MM.1S (cell line): ENCODE measurements at regions not wholly inside any gene's neighbourhood (a gene's known extent, or its start where the extent isn't known, plus 50 kb on each side); places are given as distances from the start of the nearest gene placed in this dataset.

Source experiments
- DNase-seq: peaks from one replicate; pipeline ENCODE4 v3.0.0-alpha.2; 2015
- H2AFZ ChIP-seq: fragments of 300-600 bp; sonication (generic); 2 replicates; pipeline ENCODE4 v1.6.0; 2016; ENCODE audit warnings: antibody characterized with exemption, low read length
- H3F3A ChIP-seq: fragments of 300-600 bp; sonication (generic); 2 replicates; pipeline ENCODE4 v1.6.1; 2016; ENCODE audit warnings: mild to moderate bottlenecking, antibody characterized with exemption, low read length, moderate library complexity, mixed read lengths; ENCODE audit not compliant: insufficient read depth
- H3K27ac ChIP-seq: fragments of 300-600 bp; sonication (generic); 2 replicates; pipeline ENCODE4 v1.5.1; 2016; ENCODE audit warnings: mild to moderate bottlenecking, low read length
- H3K27me3 ChIP-seq: fragments of 300-600 bp; sonication (generic); replicated peaks from 2 replicates; pipeline ENCODE4 v1.6.0; 2016; ENCODE audit warnings: low read length; ENCODE audit not compliant: insufficient read depth
- H3K36me3 ChIP-seq: fragments of 300-600 bp; sonication (generic); replicated peaks from 2 replicates; pipeline ENCODE4 v1.6.1; 2016; ENCODE audit warnings: mild to moderate bottlenecking, low read length, mixed read lengths; ENCODE audit not compliant: insufficient read depth
- H3K4me1 ChIP-seq: fragments of 300-600 bp; sonication (generic); 2 replicates; pipeline ENCODE4 v1.6.1; 2016; ENCODE audit warnings: low read length, mixed read lengths
- H3K4me2 ChIP-seq: fragments of 300-600 bp; sonication (generic); 2 replicates; pipeline ENCODE4 v1.6.0; 2016; ENCODE audit warnings: low read depth, low read length
- H3K4me3 ChIP-seq: fragments of 300-600 bp; sonication (generic); 2 replicates; pipeline ENCODE4 v1.5.1; 2016; ENCODE audit warnings: low read length, mixed read lengths
- H3K79me2 ChIP-seq: fragments of 300-600 bp; sonication (generic); 2 replicates; pipeline ENCODE4 v1.6.1; 2016; ENCODE audit warnings: mixed run types, low read length, mixed read lengths
- H3K9ac ChIP-seq: fragments of 300-600 bp; sonication (generic); 2 replicates; pipeline ENCODE4 v1.6.1; 2016; ENCODE audit warnings: low read length, mixed read lengths
- H3K9me2 ChIP-seq: fragments of 300-600 bp; sonication (generic); replicated peaks from 2 replicates; pipeline ENCODE4 v1.6.1; 2016; ENCODE audit warnings: mild to moderate bottlenecking, low read length, mixed read lengths; ENCODE audit not compliant: insufficient read depth
- H3K9me3 ChIP-seq: fragments of 300-600 bp; sonication (generic); replicated peaks from 2 replicates; pipeline ENCODE4 v1.6.1; 2016; ENCODE audit warnings: mild to moderate bottlenecking, low read length, mixed read lengths; ENCODE audit not compliant: insufficient read depth
- H4K20me1 ChIP-seq: fragments of 300-600 bp; sonication (generic); 2 replicates; pipeline ENCODE4 v1.6.1; 2016; ENCODE audit warnings: mild to moderate bottlenecking, low read length, moderate library complexity, mixed read lengths; ENCODE audit not compliant: insufficient read depth
- CTCF ChIP-seq: fragments of 300-600 bp; sonication (generic); IDR thresholded peaks from 2 replicates; pipeline ENCODE4 v1.5.1; 2016; ENCODE audit warnings: antibody characterized with exemption, low read length, mixed read lengths
- EZH2 ChIP-seq: fragments of 300-600 bp; sonication (generic); optimal IDR thresholded peaks from 2 replicates; pipeline ENCODE3; 2017; ENCODE audit warnings: low read depth, mild to moderate bottlenecking, antibody characterized with exemption, low read length, mixed read lengths
- EZH2phosphoT487 ChIP-seq: fragments of 300-600 bp; sonication (generic); IDR thresholded peaks from 2 replicates; pipeline ENCODE4 v1.6.1; 2018; ENCODE audit warnings: antibody characterized with exemption, low read length

GRCh38 chr6:86728976-86729375 lies 208.4 kb upstream of the HTR1E start:
- no peaks in the 10 kb centered on the region for H3F3A ChIP-seq
- no peak overlapping the region for H3K27ac ChIP-seq
- H3K9me3 ChIP-seq = no peaks in the 10 kb centered on the region
- no peak overlapping the region for H3K4me3 ChIP-seq
- no peak overlapping the region for H3K9ac ChIP-seq
- H3K27me3 ChIP-seq = no peaks in the 10 kb centered on the region
- no peaks in the 10 kb centered on the region for H3K9me2 ChIP-seq
- H2AFZ ChIP-seq = no peak overlapping the region
- no peaks in the 10 kb centered on the region for H4K20me1 ChIP-seq
- H3K4me1 ChIP-seq = no peaks in the 10 kb centered on the region
- DNase-seq = no peak
- TF ChIP-seq EZH2 (no peak), CTCF (no peak), EZH2phosphoT487 (no peak)
- no peaks in the 10 kb centered on the region for H3K79me2 ChIP-seq
- no peak overlapping the region for H3K4me2 ChIP-seq
- H3K36me3 ChIP-seq = no peaks in the 10 kb centered on the region

- Histone ChIP-seq H3F3A (no peaks in the 10 kb centered on the region), H3K9ac (no peak overlapping the region), H3K4me3 (no peak overlapping the region), H3K36me3 (no peaks in the 10 kb centered on the region), H3K27ac (no peak overlapping the region), H3K9me3 (no peaks in the 10 kb centered on the region), H3K79me2 (no peaks in the 10 kb centered on the region), H3K9me2 (no peaks in the 10 kb centered on the region), H3K4me1 (no peaks in the 10 kb centered on the region), H2AFZ (no peak overlapping the region), H3K27me3 (no peaks in the 10 kb centered on the region), H3K4me2 (no peak overlapping the region), H4K20me1 (no peaks in the 10 kb centered on the region)
- TF ChIP-seq EZH2 (no peak), CTCF (no peak), EZH2phosphoT487 (no peak)
- no peak for DNase-seq
These were observed 212.6 kb upstream of the HTR1E start for GRCh38 chr6:86724695-86725094.

GRCh38 chr6:86723729-86724128 lies 213.6 kb upstream of the HTR1E start:
- no peak overlapping the region for H3K9ac ChIP-seq
- H3F3A ChIP-seq = no peaks in the 10 kb centered on the region
- no peak overlapping the region for H2AFZ ChIP-seq
- H3K4me3 ChIP-seq = no peak overlapping the region
- H3K4me2 ChIP-seq = no peak overlapping the region
- H3K9me3 ChIP-seq = no peaks in the 10 kb centered on the region
- H3K27ac ChIP-seq = no peak overlapping the region
- no peaks in the 10 kb centered on the region for H4K20me1 ChIP-seq
- H3K36me3 ChIP-seq = no peaks in the 10 kb centered on the region
- no peaks in the 10 kb centered on the region for H3K9me2 ChIP-seq
- H3K27me3 ChIP-seq = no peaks in the 10 kb centered on the region
- DNase-seq = no peak
- no peaks in the 10 kb centered on the region for H3K79me2 ChIP-seq
- H3K4me1 ChIP-seq = no peaks in the 10 kb centered on the region
- TF ChIP-seq EZH2phosphoT487 = no peak

- H4K20me1 ChIP-seq = no peaks in the 10 kb centered on the region
- no peaks in the 10 kb centered on the region for H3K4me1 ChIP-seq
- H3K9me3 ChIP-seq = no peaks in the 10 kb centered on the region
- no peaks in the 10 kb centered on the region for H3K27me3 ChIP-seq
- H3K79me2 ChIP-seq = no peaks in the 10 kb centered on the region
- TF ChIP-seq CTCF (no peak), EZH2 (no peak), EZH2phosphoT487 (no peak)
- H3K4me3 ChIP-seq = no peak overlapping the region
- H3K9me2 ChIP-seq = no peaks in the 10 kb centered on the region
- no peak overlapping the region for H3K27ac ChIP-seq
- H3K4me2 ChIP-seq = no peak overlapping the region
- H3K9ac ChIP-seq = no peak overlapping the region
- no peaks in the 10 kb centered on the region for H3F3A ChIP-seq
- H3K36me3 ChIP-seq = no peaks in the 10 kb centered on the region
- no peak overlapping the region for H2AFZ ChIP-seq
- DNase-seq = no peak
These were observed 214.2 kb upstream of the HTR1E start for GRCh38 chr6:86723151-86723550.
